SK-N-SH (cell line): ENCODE measurements at regions not wholly inside any gene's neighbourhood (a gene's known extent, or its start where the extent isn't known, plus 50 kb on each side); places are given as distances from the start of the nearest gene placed in this dataset.

Source experiments
- CTCF ChIA-PET: fragments of 300-600, 350-600 bp; formaldehyde crosslinking; extraction: SDS; loops from one replicate; lab custom pipeline; 2021; lab: Yijun Ruan, JAX
- POLR2A ChIA-PET: fragments of 350-600 bp; sonication (Branson Sonifier 250); formaldehyde crosslinking; extraction: SDS; loops from one replicate; lab custom pipeline; 2020; ENCODE audit warnings: antibody characterized with exemption, inconsistent platforms; lab: Yijun Ruan, JAX
- DNase-seq: peaks from one replicate; pipeline ENCODE4 v3.0.0; 2012
- H2AFZ ChIP-seq: fragments of 200-600 bp; sonication (generic); 2 replicates; pipeline ENCODE4 v1.8.1; 2016; ENCODE audit warnings: antibody characterized with exemption, mild to moderate bottlenecking, low read depth
- H3F3A ChIP-seq: fragments of 200-600 bp; sonication (generic); replicated peaks from 2 replicates; pipeline ENCODE3; 2016; ENCODE audit warnings: antibody characterized with exemption, mild to moderate bottlenecking; ENCODE audit not compliant: insufficient read depth
- H3K27ac ChIP-seq, 2 experiments: fragments of 200-500 bp in 1 of 2; fragments of 200-600 bp in 1 of 2; sonication (Bioruptor generic) in 1 of 2; sonication (generic), shearing (Covaris generic) in 1 of 2; 2 replicates each; pipeline versions ENCODE4 v1.5.1 to v1.6.1; 2014 to 2016; ENCODE audit warnings: low read depth in 2 of 2, inconsistent platforms in 1 of 2, low read length in 1 of 2, mild to moderate bottlenecking in 1 of 2, mixed read lengths in 1 of 2
- H3K27me3 ChIP-seq: fragments of 200-600 bp; sonication (generic), shearing (Covaris generic); 2 replicates; pipeline ENCODE4 v1.6.1; 2016; ENCODE audit warnings: mixed run types; ENCODE audit not compliant: insufficient read depth
- H3K36me3 ChIP-seq, 2 experiments: fragments of 200-500 bp in 1 of 2; fragments of 200-600 bp in 1 of 2; sonication (Bioruptor generic) in 1 of 2; sonication (generic) in 1 of 2; replicated peaks in 1 of 2; 2 replicates each; pipeline versions ENCODE3 to v1.5.1; 2014 to 2016; ENCODE audit warnings: low read length in 1 of 2, mild to moderate bottlenecking in 1 of 2; ENCODE audit not compliant: insufficient read depth in 2 of 2, control insufficient read depth in 1 of 2
- H3K4me1 ChIP-seq, 2 experiments: fragments of 200-500 bp in 1 of 2; fragments of 200-600 bp in 1 of 2; sonication (Bioruptor generic) in 1 of 2; sonication (generic), shearing (Covaris generic) in 1 of 2; 2 replicates each; pipeline versions ENCODE4 v1.5.1 to v1.6.1; 2014 to 2016; ENCODE audit warnings: low read depth in 1 of 2, low read length in 1 of 2, mixed run types in 1 of 2; ENCODE audit not compliant: insufficient read depth in 2 of 2, control insufficient read depth in 1 of 2
- H3K4me2 ChIP-seq: fragments of 200-600 bp; sonication (generic), shearing (Covaris generic); 2 replicates; pipeline ENCODE4 v1.6.1; 2017; ENCODE audit warnings: mixed run types
- H3K4me3 ChIP-seq, 2 experiments: fragments of 200-500 bp in 1 of 2; fragments of 200-600 bp in 1 of 2; sonication (Bioruptor generic) in 1 of 2; sonication (generic), shearing (Covaris generic) in 1 of 2; 2 replicates each; pipeline versions ENCODE4 v1.5.1 to v1.8.1; 2014 to 2016; ENCODE audit warnings: low read depth in 2 of 2, inconsistent platforms in 1 of 2, low read length in 1 of 2, mild to moderate bottlenecking in 1 of 2, mixed read lengths in 1 of 2, moderate library complexity in 1 of 2
- H3K79me2 ChIP-seq: fragments of 200-600 bp; sonication (generic); 2 replicates; pipeline ENCODE4 v1.8.1; 2017; ENCODE audit warnings: mild to moderate bottlenecking; ENCODE audit not compliant: insufficient read depth
- H3K9ac ChIP-seq: fragments of 200-600 bp; sonication (generic); 2 replicates; pipeline ENCODE4 v1.6.1; 2017; ENCODE audit warnings: mixed run types
- H3K9me2 ChIP-seq: fragments of 200-600 bp; sonication (generic); 2 replicates; pipeline ENCODE4 v1.6.1; 2017; ENCODE audit warnings: mixed run types
- H3K9me3 ChIP-seq: fragments of 200-600 bp; sonication (generic); 2 replicates; pipeline ENCODE4 v1.6.1; 2017; ENCODE audit warnings: mixed run types, mild to moderate bottlenecking, moderate library complexity
- H4K20me1 ChIP-seq: fragments of 200-600 bp; sonication (generic); 2 replicates; pipeline ENCODE4 v1.6.1; 2017; ENCODE audit warnings: mild to moderate bottlenecking, mixed run types; ENCODE audit not compliant: insufficient read depth
- CHD2 ChIP-seq: fragments of 150-350 bp; IDR thresholded peaks from 2 replicates; pipeline ENCODE4 v1.6.1; 2018; ENCODE audit warnings: low read length; ENCODE audit not compliant: partially characterized antibody
- FOSL2 ChIP-seq: IDR thresholded peaks from 2 replicates; pipeline ENCODE4 v1.4.0; 2012; ENCODE audit warnings: low read depth, mild to moderate bottlenecking, moderate library complexity, borderline replicate concordance
- FOXM1 ChIP-seq: IDR thresholded peaks from 2 replicates; pipeline ENCODE4 v1.4.0; 2012; ENCODE audit warnings: low read depth, mild to moderate bottlenecking
- JUND ChIP-seq: IDR thresholded peaks from 2 replicates; pipeline ENCODE4 v1.4.0; 2012
- MEF2A ChIP-seq: IDR thresholded peaks from 2 replicates; pipeline ENCODE4 v1.4.0; 2012; ENCODE audit warnings: low read depth, borderline replicate concordance
- SIN3A ChIP-seq: IDR thresholded peaks from 2 replicates; pipeline ENCODE4 v1.6.1; 2012; ENCODE audit warnings: low read depth, mild to moderate bottlenecking, low read length, moderate library complexity, borderline replicate concordance
- SMC3 ChIP-seq: IDR thresholded peaks from 2 replicates; pipeline ENCODE4 v1.6.1; 2012; ENCODE audit warnings: low read depth, low read length, improper control_type of control experiment
- TAF1 ChIP-seq: IDR thresholded peaks from 2 replicates; pipeline ENCODE4 v1.6.1; 2012; ENCODE audit warnings: low read depth, mild to moderate bottlenecking, low read length, moderate library complexity, borderline replicate concordance
- TCF12 ChIP-seq: IDR thresholded peaks from 2 replicates; pipeline ENCODE4 v1.4.0; 2012
- USF1 ChIP-seq: IDR thresholded peaks from 2 replicates; pipeline ENCODE4 v1.4.0; 2012; ENCODE audit warnings: low read depth, borderline replicate concordance
- WGBS: methylation state at CpG from one replicate; pipeline ENCODE4 v1.1.6; 2017; ENCODE audit warnings: low lambda C conversion rate; 5-methylcytosine and 5-hydroxymethylcytosine counted together
- TF ChIP-seq, protein P1 (sequence below): IDR thresholded peaks from 2 replicates; pipeline ENCODE4 v1.6.1; 2012; ENCODE audit warnings: mild to moderate bottlenecking, low read depth, low read length, moderate library complexity

GRCh38 chr17:36879624-36880131, 57.6 kb upstream of the LHX1 start:
- H3K9me2 ChIP-seq = no peaks in the 10 kb centered on the region
- POLR2A ChIA-PET = no interaction called here
- 82% methylated on average over 14 of the region's 14 CpGs for WGBS

DNA sequence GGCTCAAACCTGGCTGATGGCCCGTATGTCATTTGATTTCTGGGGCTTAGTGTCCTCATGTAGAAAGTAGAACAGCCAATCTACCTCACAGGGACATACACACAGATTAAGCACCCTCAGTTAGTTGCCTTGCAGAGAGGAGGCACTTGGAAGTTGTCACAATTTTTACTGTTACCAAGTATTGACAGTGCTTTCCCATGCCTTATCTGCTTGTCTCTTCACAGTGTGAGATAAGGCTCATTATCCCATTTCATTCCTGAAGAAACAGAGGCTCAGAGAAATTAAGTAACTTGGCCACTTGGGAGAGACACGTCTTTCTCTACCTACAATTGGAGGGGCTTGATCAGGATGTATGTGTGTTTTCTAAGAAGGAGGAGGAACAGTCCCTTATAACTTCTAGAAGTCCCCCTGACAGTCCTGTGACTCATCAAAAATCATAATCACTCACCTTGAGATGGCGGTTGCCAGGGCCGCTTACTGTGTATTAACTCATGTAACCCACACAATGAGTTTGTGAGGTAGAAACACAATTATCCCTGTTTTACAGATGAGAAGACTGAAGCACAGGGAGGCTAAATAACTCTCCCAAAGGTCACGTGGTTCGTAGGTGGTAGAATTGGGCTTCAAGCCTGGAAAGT, 56.9 kb upstream of the LHX1 start:
- Histone ChIP-seq H3K27ac (no peak overlapping the region), H3F3A (no peaks in the 10 kb centered on the region), H3K27me3 (no peaks in the 10 kb centered on the region)
- CTCF ChIA-PET = no interaction called here
- TF ChIP-seq SMC3 = no peak
- no peak for TF ChIP-seq TAF1
- no peak for TF ChIP-seq USF1
- TF ChIP-seq, all 33 proteins: peak for 0
- Histone ChIP-seq H3K4me2 (no peak overlapping the region), H3K9me2 (no peaks in the 10 kb centered on the region), H3K4me1 (no peaks in the 10 kb centered on the region), H3K9me3 (no peaks in the 10 kb centered on the region), H3K9ac (no peak overlapping the region), H2AFZ (no peak overlapping the region), H3K36me3 (no peaks in the 10 kb centered on the region), H3K4me3 (no peak overlapping the region), H4K20me1 (no peaks in the 10 kb centered on the region), H3K79me2 (no peaks in the 10 kb centered on the region)
- 65% methylated on average over 6 of the region's 6 CpGs for WGBS
- POLR2A ChIA-PET = no interaction called here
- DNase-seq = no peak

More at GRCh38 chr17:36879624-36880131, 57.6 kb upstream of the LHX1 start:
- H3K9ac ChIP-seq = no peak overlapping the region
- no peaks in the 10 kb centered on the region for H3K4me1 ChIP-seq
- no peak overlapping the region for H3K4me2 ChIP-seq
- H2AFZ ChIP-seq = no peak overlapping the region
- H3F3A ChIP-seq = no peaks in the 10 kb centered on the region
- TF ChIP-seq FOSL2 (no peak), USF1 (no peak), JUND (no peak), MEF2A (no peak), SMC3 (no peak), CHD2 (no peak), SIN3A (no peak), FOXM1 (no peak), TCF12 (no peak)
- TF ChIP-seq, protein P1, sequence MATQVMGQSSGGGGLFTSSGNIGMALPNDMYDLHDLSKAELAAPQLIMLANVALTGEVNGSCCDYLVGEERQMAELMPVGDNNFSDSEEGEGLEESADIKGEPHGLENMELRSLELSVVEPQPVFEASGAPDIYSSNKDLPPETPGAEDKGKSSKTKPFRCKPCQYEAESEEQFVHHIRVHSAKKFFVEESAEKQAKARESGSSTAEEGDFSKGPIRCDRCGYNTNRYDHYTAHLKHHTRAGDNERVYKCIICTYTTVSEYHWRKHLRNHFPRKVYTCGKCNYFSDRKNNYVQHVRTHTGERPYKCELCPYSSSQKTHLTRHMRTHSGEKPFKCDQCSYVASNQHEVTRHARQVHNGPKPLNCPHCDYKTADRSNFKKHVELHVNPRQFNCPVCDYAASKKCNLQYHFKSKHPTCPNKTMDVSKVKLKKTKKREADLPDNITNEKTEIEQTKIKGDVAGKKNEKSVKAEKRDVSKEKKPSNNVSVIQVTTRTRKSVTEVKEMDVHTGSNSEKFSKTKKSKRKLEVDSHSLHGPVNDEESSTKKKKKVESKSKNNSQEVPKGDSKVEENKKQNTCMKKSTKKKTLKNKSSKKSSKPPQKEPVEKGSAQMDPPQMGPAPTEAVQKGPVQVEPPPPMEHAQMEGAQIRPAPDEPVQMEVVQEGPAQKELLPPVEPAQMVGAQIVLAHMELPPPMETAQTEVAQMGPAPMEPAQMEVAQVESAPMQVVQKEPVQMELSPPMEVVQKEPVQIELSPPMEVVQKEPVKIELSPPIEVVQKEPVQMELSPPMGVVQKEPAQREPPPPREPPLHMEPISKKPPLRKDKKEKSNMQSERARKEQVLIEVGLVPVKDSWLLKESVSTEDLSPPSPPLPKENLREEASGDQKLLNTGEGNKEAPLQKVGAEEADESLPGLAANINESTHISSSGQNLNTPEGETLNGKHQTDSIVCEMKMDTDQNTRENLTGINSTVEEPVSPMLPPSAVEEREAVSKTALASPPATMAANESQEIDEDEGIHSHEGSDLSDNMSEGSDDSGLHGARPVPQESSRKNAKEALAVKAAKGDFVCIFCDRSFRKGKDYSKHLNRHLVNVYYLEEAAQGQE = no peak
- no peaks in the 10 kb centered on the region for H3K36me3 ChIP-seq
- H3K27me3 ChIP-seq = no peaks in the 10 kb centered on the region
- H3K4me3 ChIP-seq = no peak overlapping the region
- H3K9me3 ChIP-seq = no peaks in the 10 kb centered on the region
- CTCF ChIA-PET = no interaction called here
- no peak for DNase-seq
- no peak overlapping the region for H3K27ac ChIP-seq
- no peaks in the 10 kb centered on the region for H4K20me1 ChIP-seq
- H3K79me2 ChIP-seq = no peaks in the 10 kb centered on the region
